ENCODE measurements at regions not wholly inside any gene's neighbourhood (a gene's known extent, or its start where the extent isn't known, plus 50 kb on each side); places are given as distances from the start of the nearest gene placed in this dataset.

DNA sequence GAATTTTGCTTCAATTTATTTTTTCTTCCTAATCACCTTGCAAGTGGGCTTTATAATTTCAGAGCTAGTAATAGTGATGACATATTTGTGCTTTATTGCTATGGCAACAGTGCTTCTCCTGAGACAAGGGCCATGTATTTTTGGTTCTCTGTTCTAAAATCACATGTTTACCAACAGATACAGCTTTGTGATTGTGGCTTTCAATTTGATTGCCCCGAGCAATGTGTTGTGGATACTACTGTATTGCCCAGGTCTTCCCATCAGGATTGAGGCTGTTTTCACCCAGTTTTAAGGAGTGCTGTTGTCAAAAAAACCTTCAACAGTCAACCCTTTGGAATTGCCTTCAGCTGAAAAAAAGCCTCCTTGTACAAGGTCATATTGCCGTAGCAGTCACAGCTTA is 841.4 kb upstream of the VRK2 start:
- H3F3A ChIP-seq (ENCODE audit: low read depth) = no peaks in the 10 kb centered on the region
- H3K4me3 ChIP-seq = no peak overlapping the region
- no peaks in the 10 kb centered on the region for H4K20me1 ChIP-seq (ENCODE audit: low read depth)
- H3K4me1 ChIP-seq = no peaks in the 10 kb centered on the region
- no peaks in the 10 kb centered on the region for H3K36me3 Mint-ChIP-seq
- no peak overlapping the region for H2AFZ ChIP-seq (replicated peaks)
- H3K27ac Mint-ChIP-seq = no peak overlapping the region
- no peak overlapping the region for H3K9ac ChIP-seq
- H3K27me3 ChIP-seq = no peaks in the 10 kb centered on the region
- H3K27ac ChIP-seq = no peak overlapping the region
- H3K36me3 ChIP-seq = no peaks in the 10 kb centered on the region
- H3K9me3 ChIP-seq (ENCODE audit: low read depth) = no peaks in the 10 kb centered on the region
- no peak overlapping the region for H3K4me2 ChIP-seq
- H3K9me3 Mint-ChIP-seq = no peaks in the 10 kb centered on the region
- H3K4me1 Mint-ChIP-seq = peaks cover 5% of the 10 kb centered on the region
- no peak for DNase-seq (ENCODE audit: low spot score)
- H3K27me3 Mint-ChIP-seq (ENCODE audit: insufficient read depth, low read depth) = no peaks in the 10 kb centered on the region
- H3K79me2 ChIP-seq (ENCODE audit: low read depth) = no peaks in the 10 kb centered on the region
- TF ChIP-seq, protein P1, sequence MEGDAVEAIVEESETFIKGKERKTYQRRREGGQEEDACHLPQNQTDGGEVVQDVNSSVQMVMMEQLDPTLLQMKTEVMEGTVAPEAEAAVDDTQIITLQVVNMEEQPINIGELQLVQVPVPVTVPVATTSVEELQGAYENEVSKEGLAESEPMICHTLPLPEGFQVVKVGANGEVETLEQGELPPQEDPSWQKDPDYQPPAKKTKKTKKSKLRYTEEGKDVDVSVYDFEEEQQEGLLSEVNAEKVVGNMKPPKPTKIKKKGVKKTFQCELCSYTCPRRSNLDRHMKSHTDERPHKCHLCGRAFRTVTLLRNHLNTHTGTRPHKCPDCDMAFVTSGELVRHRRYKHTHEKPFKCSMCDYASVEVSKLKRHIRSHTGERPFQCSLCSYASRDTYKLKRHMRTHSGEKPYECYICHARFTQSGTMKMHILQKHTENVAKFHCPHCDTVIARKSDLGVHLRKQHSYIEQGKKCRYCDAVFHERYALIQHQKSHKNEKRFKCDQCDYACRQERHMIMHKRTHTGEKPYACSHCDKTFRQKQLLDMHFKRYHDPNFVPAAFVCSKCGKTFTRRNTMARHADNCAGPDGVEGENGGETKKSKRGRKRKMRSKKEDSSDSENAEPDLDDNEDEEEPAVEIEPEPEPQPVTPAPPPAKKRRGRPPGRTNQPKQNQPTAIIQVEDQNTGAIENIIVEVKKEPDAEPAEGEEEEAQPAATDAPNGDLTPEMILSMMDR (IDR thresholded peaks at IDR 0.05) = no peak
- no peak for TF ChIP-seq EZH2phosphoT487 (IDR thresholded peaks at IDR 0.05)
- TF ChIP-seq EZH2 (IDR thresholded peaks at IDR 0.05) = no peak
- no peak overlapping the region for H3K4me3 Mint-ChIP-seq

DNA sequence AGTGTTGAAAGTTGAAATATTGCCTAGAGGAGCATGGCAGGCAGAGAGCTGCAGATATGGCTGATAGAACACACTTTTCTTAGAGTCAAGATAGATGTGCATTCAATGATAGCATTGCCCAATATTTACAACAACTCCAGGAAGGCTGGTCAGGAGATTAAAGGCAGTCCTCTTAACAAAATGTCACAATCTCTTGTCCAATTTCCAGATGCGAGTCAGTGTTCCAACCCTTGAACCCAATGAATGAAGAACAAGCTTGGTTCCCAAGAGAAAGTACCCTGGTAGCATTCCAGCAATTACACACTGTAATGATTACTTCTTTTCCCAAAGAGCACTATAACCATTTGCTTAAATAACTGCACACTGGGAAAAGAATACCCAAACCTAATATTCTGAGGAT is 839.4 kb upstream of the VRK2 start:
- no peaks in the 10 kb centered on the region for H3K36me3 Mint-ChIP-seq
- no peaks in the 10 kb centered on the region for H3K27me3 Mint-ChIP-seq (ENCODE audit: insufficient read depth, low read depth)
- H3K4me3 ChIP-seq = no peak overlapping the region
- no peak overlapping the region for H3K27ac Mint-ChIP-seq
- H3K9ac ChIP-seq = no peak overlapping the region
- H3K27ac ChIP-seq = no peak overlapping the region
- no peaks in the 10 kb centered on the region for H3K79me2 ChIP-seq (ENCODE audit: low read depth)
- H3K9me3 ChIP-seq (ENCODE audit: low read depth) = no peaks in the 10 kb centered on the region
- no peak overlapping the region for H3K4me3 Mint-ChIP-seq
- H4K20me1 ChIP-seq (ENCODE audit: low read depth) = no peaks in the 10 kb centered on the region
- peaks cover 5% of the 10 kb centered on the region for H3K4me1 Mint-ChIP-seq
- H3F3A ChIP-seq (ENCODE audit: low read depth) = no peaks in the 10 kb centered on the region
- no peak for TF ChIP-seq EZH2 (IDR thresholded peaks at IDR 0.05)
- TF ChIP-seq, protein P1 (IDR thresholded peaks at IDR 0.05) = no peak
- no peak for TF ChIP-seq EZH2phosphoT487 (IDR thresholded peaks at IDR 0.05)
- no peaks in the 10 kb centered on the region for H3K36me3 ChIP-seq
- DNase-seq (ENCODE audit: low spot score) = no peak
- no peak overlapping the region for H2AFZ ChIP-seq (replicated peaks)
- no peaks in the 10 kb centered on the region for H3K4me1 ChIP-seq
- H3K9me3 Mint-ChIP-seq = no peaks in the 10 kb centered on the region
- no peaks in the 10 kb centered on the region for H3K27me3 ChIP-seq
- no peak overlapping the region for H3K4me2 ChIP-seq

DNA sequence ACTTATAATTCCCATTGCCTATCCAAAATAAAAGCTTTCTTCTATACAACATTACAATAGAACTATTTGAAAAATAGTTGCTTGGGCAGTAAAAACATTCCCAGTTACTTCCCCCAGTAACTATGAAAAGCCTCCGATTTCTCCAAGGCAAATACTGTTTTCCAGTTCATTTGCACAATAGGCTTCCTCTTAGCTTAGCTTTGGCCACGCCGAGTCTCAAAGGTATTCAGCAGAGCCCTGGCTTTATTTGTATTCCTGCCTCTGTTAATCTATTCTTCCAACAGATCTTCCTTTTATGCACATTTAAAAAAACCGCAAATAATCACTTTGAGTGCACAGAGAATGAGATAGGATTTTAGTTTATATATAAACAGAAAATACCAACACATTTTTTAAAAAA is 836.8 kb upstream of the VRK2 start:
- no peaks in the 10 kb centered on the region for H3K79me2 ChIP-seq (ENCODE audit: low read depth)
- H3F3A ChIP-seq (ENCODE audit: low read depth) = no peaks in the 10 kb centered on the region
- peak; percentile 54 for DNase-seq (ENCODE audit: low spot score)
- H3K27me3 ChIP-seq = no peaks in the 10 kb centered on the region
- no peaks in the 10 kb centered on the region for H3K4me1 ChIP-seq
- no peaks in the 10 kb centered on the region for H3K9me3 ChIP-seq (ENCODE audit: low read depth)
- H3K4me3 ChIP-seq = no peak overlapping the region
- no peak overlapping the region for H3K9ac ChIP-seq
- H4K20me1 ChIP-seq (ENCODE audit: low read depth) = no peaks in the 10 kb centered on the region
- no peaks in the 10 kb centered on the region for H3K36me3 ChIP-seq
- no peaks in the 10 kb centered on the region for H3K9me3 Mint-ChIP-seq
- H3K4me2 ChIP-seq = no peak overlapping the region
- H3K36me3 Mint-ChIP-seq = no peaks in the 10 kb centered on the region
- H3K27me3 Mint-ChIP-seq (ENCODE audit: insufficient read depth, low read depth) = no peaks in the 10 kb centered on the region
- TF ChIP-seq, protein P1 (IDR thresholded peaks at IDR 0.05) = no peak
- TF ChIP-seq EZH2 (IDR thresholded peaks at IDR 0.05) (no peak), EZH2phosphoT487 (IDR thresholded peaks at IDR 0.05) (no peak)
- no peak overlapping the region for H3K27ac Mint-ChIP-seq
- H3K27ac ChIP-seq = no peak overlapping the region
- no peak overlapping the region for H3K4me3 Mint-ChIP-seq
- H2AFZ ChIP-seq (replicated peaks) = no peak overlapping the region
- peaks cover 5% of the 10 kb centered on the region for H3K4me1 Mint-ChIP-seq

- H3K9me3 Mint-ChIP-seq = no peaks in the 10 kb centered on the region
- H3K4me3 Mint-ChIP-seq = no peak overlapping the region
- H3K27ac Mint-ChIP-seq = no peak overlapping the region
Observed at GRCh38 chr2:57210855-57211254, 835.8 kb upstream of the VRK2 start.

More at GRCh38 chr2:57210855-57211254, 835.8 kb upstream of the VRK2 start:
- no peaks in the 10 kb centered on the region for H3K9me3 ChIP-seq (ENCODE audit: low read depth)
- H3K27ac ChIP-seq = no peak overlapping the region
- H3K36me3 ChIP-seq = no peaks in the 10 kb centered on the region
- H3K27me3 Mint-ChIP-seq (ENCODE audit: insufficient read depth, low read depth) = no peaks in the 10 kb centered on the region
- H3K9ac ChIP-seq = no peak overlapping the region
- H2AFZ ChIP-seq (replicated peaks) = no peak overlapping the region
- H3K36me3 Mint-ChIP-seq = no peaks in the 10 kb centered on the region
- H3F3A ChIP-seq (ENCODE audit: low read depth) = no peaks in the 10 kb centered on the region
- H3K4me1 ChIP-seq = no peaks in the 10 kb centered on the region
- H3K4me1 Mint-ChIP-seq = peaks cover 5% of the 10 kb centered on the region
- no peaks in the 10 kb centered on the region for H3K27me3 ChIP-seq
- H3K4me2 ChIP-seq = no peak overlapping the region
- no peak for TF ChIP-seq EZH2phosphoT487 (IDR thresholded peaks at IDR 0.05)
- TF ChIP-seq, protein P1 (IDR thresholded peaks at IDR 0.05) = no peak
- H4K20me1 ChIP-seq (ENCODE audit: low read depth) = no peaks in the 10 kb centered on the region
- no peak for DNase-seq (ENCODE audit: low spot score)
- H3K79me2 ChIP-seq (ENCODE audit: low read depth) = no peaks in the 10 kb centered on the region
- no peak overlapping the region for H3K4me3 ChIP-seq
